GM10248 (cell line): ENCODE measurements at regions not wholly inside any gene's neighbourhood (a gene's known extent, or its start where the extent isn't known, plus 50 kb on each side); places are given as distances from the start of the nearest gene placed in this dataset.

Source experiments
- CTCF ChIA-PET: fragments of 300-600 bp; sonication (Branson Sonifier 250); formaldehyde crosslinking; extraction: SDS; loops from one replicate; lab custom pipeline; 2021; ENCODE audit warnings: antibody characterized with exemption; lab: Yijun Ruan, JAX
- POLR2A ChIA-PET: fragments of 350-650 bp; sonication (Branson Sonifier 250); formaldehyde crosslinking; extraction: SDS; loops from one replicate; lab custom pipeline; 2020; ENCODE audit warnings: antibody characterized with exemption; lab: Yijun Ruan, JAX
- DNase-seq: peaks from one replicate; pipeline ENCODE4 v3.0.0; 2012; ENCODE audit errors: extremely low spot score
- CTCF ChIP-seq: IDR thresholded peaks from 2 replicates; pipeline ENCODE4 v1.5.1; 2012; ENCODE audit warnings: mild to moderate bottlenecking, low read depth; ENCODE audit errors: extremely low read depth, missing control alignments, control extremely low read depth

- no peak for TF ChIP-seq CTCF
- DNase-seq: no peak
- POLR2A ChIA-PET: no interaction called here
- CTCF ChIA-PET: no interaction called here
These were observed 606.9 kb downstream of the POM121L12 start for GRCh38 chr7:53642361-53642760.

DNA sequence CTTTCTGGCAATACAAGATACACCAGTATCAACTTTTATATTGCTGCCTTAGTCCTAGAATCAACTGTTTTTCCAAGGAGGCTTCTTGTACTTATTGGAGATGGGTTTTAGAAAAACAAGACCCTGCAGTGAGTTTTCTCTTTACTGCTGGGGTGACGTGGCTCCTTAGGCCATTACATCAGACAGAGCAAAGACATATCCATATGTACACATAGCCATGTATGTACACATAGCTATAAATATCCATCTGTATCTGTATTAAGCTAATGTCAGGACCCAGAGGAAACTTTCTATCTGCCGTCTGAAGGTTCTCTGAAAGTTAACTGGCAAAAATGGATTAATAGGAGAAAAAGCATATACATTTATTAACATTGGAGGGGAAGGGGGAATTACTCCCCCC, 607.4 kb downstream of the POM121L12 start:
- CTCF ChIA-PET: no interaction called here
- no peak for TF ChIP-seq CTCF
- no peak for DNase-seq
- POLR2A ChIA-PET: no interaction called here

GRCh38 chr7:53656881-53657280, 621.4 kb downstream of the POM121L12 start:
- TF ChIP-seq CTCF: no peak
- POLR2A ChIA-PET: no interaction called here
- DNase-seq: no peak
- CTCF ChIA-PET: interaction anchor here (1.0 to 1.2 kb wide), 2 partner anchors 8 to 9 kb away, joined by 3 to 4 read pairs; no protein-coding TSS in a partner anchor

- POLR2A ChIA-PET: no interaction called here
- CTCF ChIA-PET: no interaction called here
- TF ChIP-seq CTCF: no peak
- no peak for DNase-seq
These were observed 622.2 kb downstream of the POM121L12 start for GRCh38 chr7:53657586-53657985.

GRCh38 chr7:53658951-53659350, 623.5 kb downstream of the POM121L12 start:
- no peak for TF ChIP-seq CTCF
- ChIA-PET POLR2A (no interaction called here), CTCF (no interaction called here)
- no peak for DNase-seq

- no peak for TF ChIP-seq CTCF
- ChIA-PET CTCF (interaction anchor here (1.0 kb wide), 1 partner anchor 9 kb away, joined by 3 read pairs; no protein-coding TSS in a partner anchor), POLR2A (no interaction called here)
These were observed 626.3 kb downstream of the POM121L12 start for GRCh38 chr7:53661645-53662217.

More at GRCh38 chr7:53661645-53662217, 626.3 kb downstream of the POM121L12 start:
- no peak for DNase-seq
